ENCODE measurements at regions not wholly inside any gene's neighbourhood (a gene's known extent, or its start where the extent isn't known, plus 50 kb on each side); places are given as distances from the start of the nearest gene placed in this dataset.
"Not testable (repeated sequence)": the region's sequence is repeated elsewhere in the genome, so short reads cannot be mapped to it uniquely, and the experiment has no call there.

DNA sequence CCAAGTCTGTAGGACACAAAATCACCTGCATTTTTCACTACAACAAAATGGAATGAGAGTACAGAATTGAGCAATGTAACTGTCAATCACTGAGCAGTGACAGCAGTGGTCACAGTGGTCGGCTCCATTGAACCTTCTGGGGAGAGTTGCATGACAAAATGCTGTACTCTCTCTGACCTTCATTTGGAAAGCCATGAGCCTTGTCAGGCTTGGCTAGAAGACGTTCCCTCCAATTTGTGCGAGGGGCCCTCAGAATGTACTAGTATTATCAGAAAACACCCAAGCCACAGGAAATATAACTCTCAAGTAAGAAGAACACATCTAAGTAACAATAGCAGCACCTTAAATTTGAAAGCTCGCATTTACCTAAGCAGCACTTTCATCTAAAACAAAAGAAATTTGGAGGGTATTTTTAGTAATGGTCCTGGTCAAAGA, 425.6 kb upstream of the MEF2C start:
- no peaks in the 10 kb centered on the region for H3K36me3 ChIP-seq (ENCODE audit: low read length)
- no peak overlapping the region for H3K4me2 ChIP-seq (ENCODE audit: low read depth, low read length, poor library complexity, severe bottlenecking)
- no peaks in the 10 kb centered on the region for H3K9me2 ChIP-seq (replicated peaks; ENCODE audit: insufficient read depth, low read length)
- H2AFZ ChIP-seq (ENCODE audit: low read depth, low read length, severe bottlenecking), result no peak overlapping the region
- TF ChIP-seq EZH2phosphoT487 (conservative IDR thresholded peaks at IDR 0.05; ENCODE audit: low read length), result no peak
- TF ChIP-seq, protein P1, sequence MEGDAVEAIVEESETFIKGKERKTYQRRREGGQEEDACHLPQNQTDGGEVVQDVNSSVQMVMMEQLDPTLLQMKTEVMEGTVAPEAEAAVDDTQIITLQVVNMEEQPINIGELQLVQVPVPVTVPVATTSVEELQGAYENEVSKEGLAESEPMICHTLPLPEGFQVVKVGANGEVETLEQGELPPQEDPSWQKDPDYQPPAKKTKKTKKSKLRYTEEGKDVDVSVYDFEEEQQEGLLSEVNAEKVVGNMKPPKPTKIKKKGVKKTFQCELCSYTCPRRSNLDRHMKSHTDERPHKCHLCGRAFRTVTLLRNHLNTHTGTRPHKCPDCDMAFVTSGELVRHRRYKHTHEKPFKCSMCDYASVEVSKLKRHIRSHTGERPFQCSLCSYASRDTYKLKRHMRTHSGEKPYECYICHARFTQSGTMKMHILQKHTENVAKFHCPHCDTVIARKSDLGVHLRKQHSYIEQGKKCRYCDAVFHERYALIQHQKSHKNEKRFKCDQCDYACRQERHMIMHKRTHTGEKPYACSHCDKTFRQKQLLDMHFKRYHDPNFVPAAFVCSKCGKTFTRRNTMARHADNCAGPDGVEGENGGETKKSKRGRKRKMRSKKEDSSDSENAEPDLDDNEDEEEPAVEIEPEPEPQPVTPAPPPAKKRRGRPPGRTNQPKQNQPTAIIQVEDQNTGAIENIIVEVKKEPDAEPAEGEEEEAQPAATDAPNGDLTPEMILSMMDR (IDR thresholded peaks at IDR 0.05; ENCODE audit: insufficient read depth, low read length, poor library complexity, severe bottlenecking), result no peak
- H3K27ac ChIP-seq (ENCODE audit: low read depth, low read length), result no peak overlapping the region
- H4K20me1 ChIP-seq (ENCODE audit: low read depth, low read length), result no peaks in the 10 kb centered on the region
- no peak overlapping the region for H3K4me3 ChIP-seq (ENCODE audit: insufficient read depth, low read length, poor library complexity, severe bottlenecking)
- H3F3A ChIP-seq (ENCODE audit: insufficient read depth), result no peaks in the 10 kb centered on the region
- no peaks in the 10 kb centered on the region for H3K27me3 ChIP-seq (ENCODE audit: low read length)
- H3K79me2 ChIP-seq (ENCODE audit: insufficient read depth, low read length), result no peaks in the 10 kb centered on the region
- no peaks in the 10 kb centered on the region for H3K9me3 ChIP-seq (ENCODE audit: insufficient read depth, low read length)
- H3K9ac ChIP-seq (ENCODE audit: low read length), result no peak overlapping the region

DNA sequence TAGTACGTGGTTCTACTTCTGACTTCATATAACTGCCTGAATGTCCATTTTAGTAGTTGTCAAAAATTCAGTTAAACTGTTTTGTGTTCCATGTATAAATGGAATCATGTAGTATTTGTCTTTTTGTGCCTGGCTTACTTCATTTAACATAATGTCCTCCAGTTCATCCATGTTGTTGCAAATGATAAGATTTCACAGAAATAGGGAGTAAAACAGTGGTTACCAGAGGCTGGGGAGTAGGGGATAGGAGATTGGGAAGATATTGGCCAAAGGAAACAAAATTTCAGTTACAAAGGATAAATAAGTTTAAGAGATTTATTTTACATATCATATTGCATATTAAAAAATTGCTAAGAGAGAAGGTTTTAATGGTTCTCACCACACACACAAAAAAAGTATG, 425.0 kb upstream of the MEF2C start:
- TF ChIP-seq, protein P1 (IDR thresholded peaks at IDR 0.05; ENCODE audit: insufficient read depth, low read length, poor library complexity, severe bottlenecking), result no peak
- TF ChIP-seq EZH2phosphoT487 (conservative IDR thresholded peaks at IDR 0.05; ENCODE audit: low read length), result no peak
- Histone ChIP-seq H4K20me1 (ENCODE audit: low read depth, low read length) (no peaks in the 10 kb centered on the region), H2AFZ (ENCODE audit: low read depth, low read length, severe bottlenecking) (no peak overlapping the region), H3K9ac (ENCODE audit: low read length) (no peak overlapping the region), H3K27me3 (ENCODE audit: low read length) (no peaks in the 10 kb centered on the region), H3K79me2 (ENCODE audit: insufficient read depth, low read length) (no peaks in the 10 kb centered on the region), H3K36me3 (ENCODE audit: low read length) (no peaks in the 10 kb centered on the region), H3K4me3 (ENCODE audit: insufficient read depth, low read length, poor library complexity, severe bottlenecking) (no peak overlapping the region), H3K27ac (ENCODE audit: low read depth, low read length) (no peak overlapping the region), H3K9me2 (replicated peaks; ENCODE audit: insufficient read depth, low read length) (no peaks in the 10 kb centered on the region), H3F3A (ENCODE audit: insufficient read depth) (no peaks in the 10 kb centered on the region), H3K9me3 (ENCODE audit: insufficient read depth, low read length) (no peaks in the 10 kb centered on the region), H3K4me2 (ENCODE audit: low read depth, low read length, poor library complexity, severe bottlenecking) (no peak overlapping the region)

DNA sequence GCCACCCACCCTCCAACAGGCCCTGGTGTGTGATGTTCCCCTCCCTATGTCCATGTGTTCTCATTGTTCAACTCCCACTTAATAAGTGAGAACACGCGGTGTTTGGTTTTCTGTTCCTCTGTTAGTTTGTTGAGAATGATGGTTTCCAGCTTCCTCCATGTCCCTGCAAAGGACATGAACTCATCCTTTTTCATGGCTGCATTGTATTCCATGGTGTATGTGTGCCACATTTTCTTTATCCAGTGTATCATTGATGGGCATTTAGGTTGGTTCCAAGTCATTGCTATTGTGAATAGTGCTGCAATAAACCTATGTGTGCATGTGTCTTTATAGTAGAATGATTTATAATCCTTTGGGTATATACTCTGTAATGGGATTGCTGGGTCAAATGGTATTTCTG, 424.2 kb upstream of the MEF2C start:
- not testable (repeated sequence) for H3K4me3 ChIP-seq (ENCODE audit: insufficient read depth, low read length, poor library complexity, severe bottlenecking); H3K27ac ChIP-seq (ENCODE audit: low read depth, low read length)

DNA sequence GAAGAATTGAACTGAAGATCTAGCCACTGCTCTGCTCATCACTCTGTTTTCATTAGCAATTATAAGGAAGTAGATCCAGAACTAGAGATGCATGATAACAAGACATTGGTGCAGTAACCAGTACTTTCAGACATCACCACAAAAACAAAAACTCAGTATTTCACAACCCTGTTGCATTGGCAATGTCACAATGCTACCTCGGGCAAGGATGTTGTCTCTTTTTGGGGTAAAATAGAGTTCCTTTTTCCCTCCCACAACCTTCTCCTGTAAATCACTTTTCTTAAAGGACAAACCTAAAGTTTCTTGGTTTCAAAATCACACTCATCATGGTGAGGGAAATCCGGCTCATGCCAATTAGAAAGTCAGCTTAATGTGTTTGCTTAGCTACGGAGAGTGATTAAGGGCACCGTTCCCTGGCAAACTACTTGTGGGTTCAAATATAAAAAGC, 420.1 kb upstream of the MEF2C start:
- H3K9me3 ChIP-seq (ENCODE audit: insufficient read depth, low read length), result no peaks in the 10 kb centered on the region
- H3K4me3 ChIP-seq (ENCODE audit: insufficient read depth, low read length, poor library complexity, severe bottlenecking), result no peak overlapping the region
- H3K4me2 ChIP-seq (ENCODE audit: low read depth, low read length, poor library complexity, severe bottlenecking), result no peak overlapping the region
- no peak overlapping the region for H2AFZ ChIP-seq (ENCODE audit: low read depth, low read length, severe bottlenecking)
- no peak overlapping the region for H3K9ac ChIP-seq (ENCODE audit: low read length)
- no peaks in the 10 kb centered on the region for H4K20me1 ChIP-seq (ENCODE audit: low read depth, low read length)
- no peaks in the 10 kb centered on the region for H3K79me2 ChIP-seq (ENCODE audit: insufficient read depth, low read length)
- no peaks in the 10 kb centered on the region for H3K36me3 ChIP-seq (ENCODE audit: low read length)
- H3K27me3 ChIP-seq (ENCODE audit: low read length), result no peaks in the 10 kb centered on the region
- TF ChIP-seq, protein P1 (IDR thresholded peaks at IDR 0.05; ENCODE audit: insufficient read depth, low read length, poor library complexity, severe bottlenecking), result no peak
- no peak for TF ChIP-seq EZH2phosphoT487 (conservative IDR thresholded peaks at IDR 0.05; ENCODE audit: low read length)
- no peak overlapping the region for H3K27ac ChIP-seq (ENCODE audit: low read depth, low read length)
- no peaks in the 10 kb centered on the region for H3F3A ChIP-seq (ENCODE audit: insufficient read depth)
- H3K9me2 ChIP-seq (replicated peaks; ENCODE audit: insufficient read depth, low read length), result no peaks in the 10 kb centered on the region

More for the DNA sequence above, 424.2 kb upstream of the MEF2C start:
- H3F3A ChIP-seq (ENCODE audit: insufficient read depth); H3K9ac ChIP-seq (ENCODE audit: low read length); H4K20me1 ChIP-seq (ENCODE audit: low read depth, low read length); H3K4me2 ChIP-seq (ENCODE audit: low read depth, low read length, poor library complexity, severe bottlenecking); H3K27me3 ChIP-seq (ENCODE audit: low read length); H3K79me2 ChIP-seq (ENCODE audit: insufficient read depth, low read length); H3K9me3 ChIP-seq (ENCODE audit: insufficient read depth, low read length); H3K9me2 ChIP-seq (replicated peaks; ENCODE audit: insufficient read depth, low read length); H3K36me3 ChIP-seq (ENCODE audit: low read length); H2AFZ ChIP-seq (ENCODE audit: low read depth, low read length, severe bottlenecking): not testable (repeated sequence)

Measured in SU-DHL-6 (cell line).